ENCODE measurements at regions not wholly inside any gene's neighbourhood (a gene's known extent, or its start where the extent isn't known, plus 50 kb on each side); places are given as distances from the start of the nearest gene placed in this dataset.

- TF ChIP-seq CTCF (optimal IDR thresholded peaks at IDR 0.05 in 1 of 3, IDR thresholded peaks at IDR 0.05 in 1 of 3, conservative IDR thresholded peaks at IDR 0.05 in 1 of 3; ENCODE audit: extremely low read depth in 1 of 3, insufficient read depth in 2 of 3, low read length in 3 of 3) (no peak), EZH2 (IDR thresholded peaks at IDR 0.05; ENCODE audit: low read length) (no peak)
These were observed 55.7 kb upstream of the TAC4 start for GRCh38 chr17:49903523-49903922.

Measured in keratinocyte (primary cell).